HEK293 (cell line): ENCODE measurements at regions not wholly inside any gene's neighbourhood (a gene's known extent, or its start where the extent isn't known, plus 50 kb on each side); places are given as distances from the start of the nearest gene placed in this dataset.

Experiments
- CTCF ChIA-PET: fragments of 350-600 bp; formaldehyde crosslinking; extraction: SDS; loops from one replicate; lab custom pipeline; 2021; ENCODE audit warnings: antibody characterized with exemption; lab: Yijun Ruan, JAX
- POLR2A ChIA-PET: fragments of 300-600 bp; formaldehyde crosslinking; extraction: SDS; loops from one replicate; lab custom pipeline; 2020; ENCODE audit warnings: antibody characterized with exemption, inconsistent platforms; lab: Yijun Ruan, JAX
- H3K27ac ChIP-seq: fragments of 200-500 bp; sonication (Bioruptor generic); 2 replicates; pipeline ENCODE4 v1.5.1; 2014; ENCODE audit warnings: low read depth, low read length, control low read depth, inconsistent platforms; ENCODE audit errors: extremely low read depth
- H3K36me3 ChIP-seq, 2 experiments: fragments of 200-500 bp in 1 of 2; sonication (Bioruptor generic) in 1 of 2; 1 replicate in 1 of 2; 2 replicates in 1 of 2; pipeline ENCODE4 v1.5.1; 2014 to 2017; ENCODE audit warnings: inconsistent platforms in 2 of 2, low read length in 2 of 2; ENCODE audit not compliant: control insufficient read depth in 2 of 2, insufficient read depth in 1 of 2
- H3K4me1 ChIP-seq: fragments of 200-500 bp; sonication (Bioruptor generic); 2 replicates; pipeline ENCODE4 v1.5.1; 2014; ENCODE audit warnings: mild to moderate bottlenecking, low read length, inconsistent platforms; ENCODE audit not compliant: control insufficient read depth, insufficient read depth
- H3K4me3 ChIP-seq: 2 replicates; pipeline ENCODE4 v1.5.1; 2011; ENCODE audit warnings: low read depth, mild to moderate bottlenecking, control low read depth, low read length, moderate library complexity
- H3K9me3 ChIP-seq: fragments of 200-500 bp; sonication (Bioruptor generic); 2 replicates; pipeline ENCODE4 v1.5.1; 2014; ENCODE audit warnings: low read depth, low read length, inconsistent platforms; ENCODE audit not compliant: control insufficient read depth, insufficient read depth
- GFI1B ChIP-seq: fragments of 450-650 bp; formaldehyde crosslinking; IDR thresholded peaks from 2 replicates; pipeline ENCODE4 v1.5.1; 2016; ENCODE audit warnings: missing biosample characterization, missing genetic modification characterization
- IKZF3 ChIP-seq: fragments of 450-650 bp; IDR thresholded peaks from 2 replicates; pipeline ENCODE4 v1.5.0; 2018; ENCODE audit warnings: missing biosample characterization, mild to moderate bottlenecking, missing genetic modification characterization, moderate library complexity
- KLF9 ChIP-seq: fragments of 450-650 bp; formaldehyde crosslinking; IDR thresholded peaks from 2 replicates; pipeline ENCODE4 v1.5.1; 2016; ENCODE audit warnings: missing biosample characterization, missing genetic modification characterization, low read depth
- OVOL3 ChIP-seq: fragments of 450-650 bp; formaldehyde crosslinking; IDR thresholded peaks from 2 replicates; pipeline ENCODE4 v1.5.1; 2016; ENCODE audit warnings: missing biosample characterization, missing genetic modification characterization
- RBAK ChIP-seq: fragments of 450-650 bp; formaldehyde crosslinking; IDR thresholded peaks from 2 replicates; pipeline ENCODE4 v1.5.1; 2016; ENCODE audit warnings: missing biosample characterization, missing genetic modification characterization
- SCRT2 ChIP-seq: fragments of 450-650 bp; formaldehyde crosslinking; IDR thresholded peaks from 2 replicates; pipeline ENCODE4 v1.5.1; 2016; ENCODE audit warnings: missing biosample characterization, missing genetic modification characterization
- ZFHX2 ChIP-seq: fragments of 450-650 bp; formaldehyde crosslinking; conservative IDR thresholded peaks from 2 replicates; pipeline ENCODE4 v1.5.1; 2016; ENCODE audit warnings: missing biosample characterization, missing genetic modification characterization
- ZNF138 ChIP-seq: fragments of 450-650 bp; formaldehyde crosslinking; IDR thresholded peaks from 2 replicates; pipeline ENCODE4 v1.5.1; 2016; ENCODE audit warnings: missing biosample characterization, missing genetic modification characterization, borderline replicate concordance
- ZNF155 ChIP-seq: fragments of 450-650 bp; formaldehyde crosslinking; IDR thresholded peaks from 2 replicates; pipeline ENCODE4 v1.5.1; 2016; ENCODE audit warnings: missing biosample characterization, missing genetic modification characterization
- ZNF169 ChIP-seq: fragments of 450-650 bp; formaldehyde crosslinking; IDR thresholded peaks from 2 replicates; pipeline ENCODE4 v1.5.1; 2016; ENCODE audit warnings: missing biosample characterization, missing genetic modification characterization
- ZNF174 ChIP-seq: fragments of 450-650 bp; formaldehyde crosslinking; IDR thresholded peaks from 2 replicates; pipeline ENCODE4 v1.5.0; 2017; ENCODE audit warnings: missing biosample characterization, mild to moderate bottlenecking, missing genetic modification characterization
- ZNF214 ChIP-seq: fragments of 450-650 bp; formaldehyde crosslinking; IDR thresholded peaks from 2 replicates; pipeline ENCODE4 v1.5.1; 2017; ENCODE audit warnings: missing biosample characterization, mild to moderate bottlenecking, missing genetic modification characterization, borderline replicate concordance
- ZNF621 ChIP-seq: fragments of 450-650 bp; formaldehyde crosslinking; IDR thresholded peaks from 2 replicates; pipeline ENCODE4 v1.5.1; 2017; ENCODE audit warnings: missing biosample characterization, missing genetic modification characterization
- ZNF626 ChIP-seq: fragments of 450-650 bp; sonication (Bioruptor Pico); formaldehyde crosslinking; IDR thresholded peaks from 2 replicates; pipeline ENCODE4 v1.5.1; 2018; ENCODE audit warnings: missing biosample characterization, missing genetic modification characterization, inconsistent platforms
- ZNF629 ChIP-seq: fragments of 450-650 bp; formaldehyde crosslinking; IDR thresholded peaks from 2 replicates; pipeline ENCODE4 v1.5.1; 2017; ENCODE audit warnings: missing biosample characterization, missing genetic modification characterization
- ZNF701 ChIP-seq: fragments of 450-650 bp; formaldehyde crosslinking; IDR thresholded peaks from 2 replicates; pipeline ENCODE4 v1.5.1; 2016; ENCODE audit warnings: missing biosample characterization, missing genetic modification characterization
- TF ChIP-seq, protein P1 (sequence below): fragments of 450-650 bp; formaldehyde crosslinking; IDR thresholded peaks from 2 replicates; pipeline ENCODE4 v1.5.1; 2016; ENCODE audit warnings: missing biosample characterization, missing genetic modification characterization
- TF ChIP-seq, protein P2 (sequence below): fragments of 450-650 bp; formaldehyde crosslinking; IDR thresholded peaks from 2 replicates; pipeline ENCODE4 v1.5.1; 2017; ENCODE audit warnings: missing biosample characterization, missing genetic modification characterization
- TF ChIP-seq, protein P3 (sequence below): fragments of 450-650 bp; formaldehyde crosslinking; IDR thresholded peaks from 2 replicates; pipeline ENCODE4 v1.5.1; 2016; ENCODE audit warnings: missing biosample characterization, missing genetic modification characterization
- TF ChIP-seq, protein P4 (sequence below): fragments of 450-650 bp; formaldehyde crosslinking; IDR thresholded peaks from 2 replicates; pipeline ENCODE4 v1.5.1; 2016; ENCODE audit warnings: missing biosample characterization, missing genetic modification characterization, borderline replicate concordance

- TF ChIP-seq, protein P1, sequence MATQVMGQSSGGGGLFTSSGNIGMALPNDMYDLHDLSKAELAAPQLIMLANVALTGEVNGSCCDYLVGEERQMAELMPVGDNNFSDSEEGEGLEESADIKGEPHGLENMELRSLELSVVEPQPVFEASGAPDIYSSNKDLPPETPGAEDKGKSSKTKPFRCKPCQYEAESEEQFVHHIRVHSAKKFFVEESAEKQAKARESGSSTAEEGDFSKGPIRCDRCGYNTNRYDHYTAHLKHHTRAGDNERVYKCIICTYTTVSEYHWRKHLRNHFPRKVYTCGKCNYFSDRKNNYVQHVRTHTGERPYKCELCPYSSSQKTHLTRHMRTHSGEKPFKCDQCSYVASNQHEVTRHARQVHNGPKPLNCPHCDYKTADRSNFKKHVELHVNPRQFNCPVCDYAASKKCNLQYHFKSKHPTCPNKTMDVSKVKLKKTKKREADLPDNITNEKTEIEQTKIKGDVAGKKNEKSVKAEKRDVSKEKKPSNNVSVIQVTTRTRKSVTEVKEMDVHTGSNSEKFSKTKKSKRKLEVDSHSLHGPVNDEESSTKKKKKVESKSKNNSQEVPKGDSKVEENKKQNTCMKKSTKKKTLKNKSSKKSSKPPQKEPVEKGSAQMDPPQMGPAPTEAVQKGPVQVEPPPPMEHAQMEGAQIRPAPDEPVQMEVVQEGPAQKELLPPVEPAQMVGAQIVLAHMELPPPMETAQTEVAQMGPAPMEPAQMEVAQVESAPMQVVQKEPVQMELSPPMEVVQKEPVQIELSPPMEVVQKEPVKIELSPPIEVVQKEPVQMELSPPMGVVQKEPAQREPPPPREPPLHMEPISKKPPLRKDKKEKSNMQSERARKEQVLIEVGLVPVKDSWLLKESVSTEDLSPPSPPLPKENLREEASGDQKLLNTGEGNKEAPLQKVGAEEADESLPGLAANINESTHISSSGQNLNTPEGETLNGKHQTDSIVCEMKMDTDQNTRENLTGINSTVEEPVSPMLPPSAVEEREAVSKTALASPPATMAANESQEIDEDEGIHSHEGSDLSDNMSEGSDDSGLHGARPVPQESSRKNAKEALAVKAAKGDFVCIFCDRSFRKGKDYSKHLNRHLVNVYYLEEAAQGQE (tag by site-specific recombination), result no peak
- no peak for TF ChIP-seq SCRT2 (tag by site-specific recombination)
- TF ChIP-seq ZNF169 (tag by site-specific recombination), result no peak
- TF ChIP-seq OVOL3, result no peak
- TF ChIP-seq ZNF629 (tag by site-specific recombination), result no peak
- TF ChIP-seq, protein P2, sequence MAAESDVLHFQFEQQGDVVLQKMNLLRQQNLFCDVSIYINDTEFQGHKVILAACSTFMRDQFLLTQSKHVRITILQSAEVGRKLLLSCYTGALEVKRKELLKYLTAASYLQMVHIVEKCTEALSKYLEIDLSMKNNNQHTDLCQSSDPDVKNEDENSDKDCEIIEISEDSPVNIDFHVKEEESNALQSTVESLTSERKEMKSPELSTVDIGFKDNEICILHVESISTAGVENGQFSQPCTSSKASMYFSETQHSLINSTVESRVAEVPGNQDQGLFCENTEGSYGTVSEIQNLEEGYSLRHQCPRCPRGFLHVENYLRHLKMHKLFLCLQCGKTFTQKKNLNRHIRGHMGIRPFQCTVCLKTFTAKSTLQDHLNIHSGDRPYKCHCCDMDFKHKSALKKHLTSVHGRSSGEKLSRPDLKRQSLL (tag by site-specific recombination), result no peak
- TF ChIP-seq IKZF3 (tag by site-specific recombination), result no peak
- no peak for TF ChIP-seq ZNF701 (tag by site-specific recombination)
Measured at GRCh38 chr7:116188-116981, 76.0 kb upstream of the FAM20C start (continued).

DNA sequence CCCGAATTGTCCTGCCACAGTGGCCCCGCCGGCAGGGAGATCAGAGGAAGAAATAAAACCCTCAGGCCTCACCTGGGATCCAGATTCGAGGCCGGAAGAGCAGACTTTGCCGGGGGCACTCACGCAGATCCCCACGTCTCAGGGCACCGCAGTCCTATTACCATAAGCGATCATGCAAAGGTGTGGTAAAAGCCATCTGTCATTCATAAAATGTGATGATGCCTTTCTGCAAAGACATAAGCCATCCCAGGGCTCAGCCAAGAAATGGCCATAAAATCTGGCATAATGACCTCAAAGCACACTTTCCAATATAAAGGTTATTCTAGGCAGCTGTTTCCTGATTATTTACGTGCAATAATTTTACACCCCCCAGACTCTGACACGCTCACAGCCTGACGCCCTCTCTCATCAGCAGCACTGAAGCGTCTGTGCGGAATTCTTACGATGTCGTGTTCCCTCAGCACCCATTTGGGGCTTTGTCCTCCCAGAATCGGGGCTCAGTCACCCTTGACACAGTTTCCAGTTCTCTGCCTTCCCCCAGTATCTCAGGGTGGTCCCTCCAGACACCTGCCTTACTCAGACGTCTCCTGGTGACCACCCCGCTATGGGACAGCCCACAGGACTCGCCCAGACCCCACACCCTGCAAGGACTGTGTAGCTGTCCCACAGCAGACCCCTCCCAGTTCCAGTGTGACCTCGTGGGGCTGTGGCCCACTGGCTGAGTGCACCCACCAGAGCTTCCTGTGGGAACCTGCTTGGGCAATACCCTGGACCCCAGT, 74.3 kb upstream of the FAM20C start:
- H3K9me3 ChIP-seq, result no peaks in the 10 kb centered on the region
- POLR2A ChIA-PET, result no interaction called here
- TF ChIP-seq ZNF626 (tag by site-specific recombination) (no peak), ZNF174 (no peak), ZNF155 (no peak), KLF9 (no peak), ZNF214 (tag by site-specific recombination) (no peak), ZNF138 (tag by site-specific recombination) (no peak), GFI1B (tag by site-specific recombination) (no peak)
- H3K4me1 ChIP-seq, result no peaks in the 10 kb centered on the region
- no peak overlapping the region for H3K27ac ChIP-seq
- no peaks in the 10 kb centered on the region for H3K36me3 ChIP-seq
- CTCF ChIA-PET, result no interaction called here
- no peak overlapping the region for H3K4me3 ChIP-seq

GRCh38 chr7:118615-119391, 73.6 kb upstream of the FAM20C start:
- H3K36me3 ChIP-seq, result no peaks in the 10 kb centered on the region
- H3K4me1 ChIP-seq, result no peaks in the 10 kb centered on the region
- no peak overlapping the region for H3K4me3 ChIP-seq
- H3K9me3 ChIP-seq, result no peaks in the 10 kb centered on the region
- POLR2A ChIA-PET, result no interaction called here
- H3K27ac ChIP-seq, result no peak overlapping the region
- CTCF ChIA-PET, result no interaction called here
- TF ChIP-seq, protein P3, sequence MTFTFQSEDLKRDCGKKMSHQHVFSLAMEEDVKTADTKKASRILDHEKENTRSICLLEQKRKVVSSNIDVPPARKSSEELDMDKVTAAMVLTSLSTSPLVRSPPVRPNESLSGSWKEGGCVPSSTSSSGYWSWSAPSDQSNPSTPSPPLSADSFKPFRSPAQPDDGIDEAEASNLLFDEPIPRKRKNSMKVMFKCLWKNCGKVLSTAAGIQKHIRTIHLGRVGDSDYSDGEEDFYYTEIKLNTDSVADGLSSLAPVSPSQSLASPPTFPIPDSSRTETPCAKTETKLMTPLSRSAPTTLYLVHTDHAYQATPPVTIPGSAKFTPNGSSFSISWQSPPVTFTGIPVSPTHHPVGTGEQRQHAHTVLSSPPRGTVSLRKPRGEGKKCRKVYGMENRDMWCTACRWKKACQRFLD (tag by site-specific recombination), result no peak
- TF ChIP-seq, protein P4, sequence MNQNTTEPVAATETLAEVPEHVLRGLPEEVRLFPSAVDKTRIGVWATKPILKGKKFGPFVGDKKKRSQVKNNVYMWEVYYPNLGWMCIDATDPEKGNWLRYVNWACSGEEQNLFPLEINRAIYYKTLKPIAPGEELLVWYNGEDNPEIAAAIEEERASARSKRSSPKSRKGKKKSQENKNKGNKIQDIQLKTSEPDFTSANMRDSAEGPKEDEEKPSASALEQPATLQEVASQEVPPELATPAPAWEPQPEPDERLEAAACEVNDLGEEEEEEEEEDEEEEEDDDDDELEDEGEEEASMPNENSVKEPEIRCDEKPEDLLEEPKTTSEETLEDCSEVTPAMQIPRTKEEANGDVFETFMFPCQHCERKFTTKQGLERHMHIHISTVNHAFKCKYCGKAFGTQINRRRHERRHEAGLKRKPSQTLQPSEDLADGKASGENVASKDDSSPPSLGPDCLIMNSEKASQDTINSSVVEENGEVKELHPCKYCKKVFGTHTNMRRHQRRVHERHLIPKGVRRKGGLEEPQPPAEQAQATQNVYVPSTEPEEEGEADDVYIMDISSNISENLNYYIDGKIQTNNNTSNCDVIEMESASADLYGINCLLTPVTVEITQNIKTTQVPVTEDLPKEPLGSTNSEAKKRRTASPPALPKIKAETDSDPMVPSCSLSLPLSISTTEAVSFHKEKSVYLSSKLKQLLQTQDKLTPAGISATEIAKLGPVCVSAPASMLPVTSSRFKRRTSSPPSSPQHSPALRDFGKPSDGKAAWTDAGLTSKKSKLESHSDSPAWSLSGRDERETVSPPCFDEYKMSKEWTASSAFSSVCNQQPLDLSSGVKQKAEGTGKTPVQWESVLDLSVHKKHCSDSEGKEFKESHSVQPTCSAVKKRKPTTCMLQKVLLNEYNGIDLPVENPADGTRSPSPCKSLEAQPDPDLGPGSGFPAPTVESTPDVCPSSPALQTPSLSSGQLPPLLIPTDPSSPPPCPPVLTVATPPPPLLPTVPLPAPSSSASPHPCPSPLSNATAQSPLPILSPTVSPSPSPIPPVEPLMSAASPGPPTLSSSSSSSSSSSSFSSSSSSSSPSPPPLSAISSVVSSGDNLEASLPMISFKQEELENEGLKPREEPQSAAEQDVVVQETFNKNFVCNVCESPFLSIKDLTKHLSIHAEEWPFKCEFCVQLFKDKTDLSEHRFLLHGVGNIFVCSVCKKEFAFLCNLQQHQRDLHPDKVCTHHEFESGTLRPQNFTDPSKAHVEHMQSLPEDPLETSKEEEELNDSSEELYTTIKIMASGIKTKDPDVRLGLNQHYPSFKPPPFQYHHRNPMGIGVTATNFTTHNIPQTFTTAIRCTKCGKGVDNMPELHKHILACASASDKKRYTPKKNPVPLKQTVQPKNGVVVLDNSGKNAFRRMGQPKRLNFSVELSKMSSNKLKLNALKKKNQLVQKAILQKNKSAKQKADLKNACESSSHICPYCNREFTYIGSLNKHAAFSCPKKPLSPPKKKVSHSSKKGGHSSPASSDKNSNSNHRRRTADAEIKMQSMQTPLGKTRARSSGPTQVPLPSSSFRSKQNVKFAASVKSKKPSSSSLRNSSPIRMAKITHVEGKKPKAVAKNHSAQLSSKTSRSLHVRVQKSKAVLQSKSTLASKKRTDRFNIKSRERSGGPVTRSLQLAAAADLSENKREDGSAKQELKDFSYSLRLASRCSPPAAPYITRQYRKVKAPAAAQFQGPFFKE (tag by site-specific recombination), result no peak
- TF ChIP-seq ZNF621 (no peak), ZFHX2 (no peak), RBAK (tag by site-specific recombination) (no peak)
